Astrocyte (in vitro differentiated cells and primary cell): ENCODE measurements at regions not wholly inside any gene's neighbourhood (a gene's known extent, or its start where the extent isn't known, plus 50 kb on each side); places are given as distances from the start of the nearest gene placed in this dataset.

Experiments used
- DNase-seq: peaks from one replicate; pipeline ENCODE4 v3.0.0-alpha.2; 2010; ENCODE audit warnings: low read depth
- FAIRE-seq: peaks from 2 replicates; lab custom pipeline; 2011; peaks lifted over from hg19 to GRCh38; lab: Jason Lieb, UNC
- H2AFZ ChIP-seq: 2 replicates; pipeline ENCODE4 v1.6.0; 2012; ENCODE audit warnings: low read depth, low read length, inconsistent platforms
- H3K27ac ChIP-seq: 2 replicates; pipeline ENCODE4 v1.5.1; 2011; ENCODE audit warnings: low read depth, low read length, inconsistent platforms
- H3K27me3 ChIP-seq: 2 replicates; pipeline ENCODE4 v1.6.0; 2011; ENCODE audit warnings: low read length, inconsistent platforms; ENCODE audit not compliant: insufficient read depth
- H3K36me3 ChIP-seq: 2 replicates; pipeline ENCODE4 v1.5.1; 2011; ENCODE audit warnings: low read length, inconsistent platforms; ENCODE audit not compliant: insufficient read depth
- H3K4me1 ChIP-seq: 2 replicates; pipeline ENCODE4 v1.5.1; 2011; ENCODE audit warnings: low read length, inconsistent platforms; ENCODE audit not compliant: insufficient read depth
- H3K4me2 ChIP-seq: 2 replicates; pipeline ENCODE4 v1.6.0; 2012; ENCODE audit warnings: low read length, inconsistent platforms
- H3K4me3 ChIP-seq: 2 replicates; pipeline ENCODE4 v1.5.1; 2011; ENCODE audit warnings: low read depth, mild to moderate bottlenecking, low read length, inconsistent platforms; ENCODE audit not compliant: insufficient read depth
- H3K79me2 ChIP-seq: 2 replicates; pipeline ENCODE4 v1.6.0; 2012; ENCODE audit warnings: mild to moderate bottlenecking, low read length, inconsistent platforms; ENCODE audit not compliant: insufficient read depth
- H3K9ac ChIP-seq: 2 replicates; pipeline ENCODE4 v1.6.0; 2012; ENCODE audit warnings: mild to moderate bottlenecking, low read length, inconsistent platforms
- H3K9me3 ChIP-seq: 2 replicates; pipeline ENCODE4 v1.5.1; 2012; ENCODE audit warnings: low read depth, mild to moderate bottlenecking, low read length, inconsistent platforms; ENCODE audit not compliant: insufficient read depth
- H4K20me1 ChIP-seq: 2 replicates; pipeline ENCODE4 v1.6.0; 2012; ENCODE audit warnings: low read length, inconsistent platforms; ENCODE audit not compliant: insufficient read depth
- H3K27ac Mint-ChIP-seq: one replicate; pipeline ENCODE4 v1.8.0; 2021; ENCODE audit warnings: mild to moderate bottlenecking, mixed read lengths; ENCODE audit not compliant: unreplicated experiment
- H3K27me3 Mint-ChIP-seq: one replicate; pipeline ENCODE4 v1.8.0; 2021; ENCODE audit warnings: low read depth, mixed read lengths; ENCODE audit not compliant: unreplicated experiment
- H3K36me3 Mint-ChIP-seq: one replicate; pipeline ENCODE4 v1.8.0; 2021; ENCODE audit warnings: low read depth, mixed read lengths; ENCODE audit not compliant: unreplicated experiment
- H3K4me1 Mint-ChIP-seq: one replicate; pipeline ENCODE4 v1.8.0; 2021; ENCODE audit warnings: low read depth, mixed read lengths; ENCODE audit not compliant: unreplicated experiment
- H3K4me3 Mint-ChIP-seq: one replicate; pipeline ENCODE4 v1.8.0; 2021; ENCODE audit warnings: mild to moderate bottlenecking, moderate library complexity, mixed read lengths; ENCODE audit not compliant: unreplicated experiment
- H3K9me3 Mint-ChIP-seq: one replicate; pipeline ENCODE4 v1.8.0; 2021; ENCODE audit warnings: mild to moderate bottlenecking, mixed read lengths; ENCODE audit not compliant: unreplicated experiment
- EZH2 ChIP-seq: IDR thresholded peaks from 2 replicates; pipeline ENCODE4 v1.6.1; 2012; ENCODE audit warnings: mild to moderate bottlenecking, low read length, inconsistent platforms; ENCODE audit not compliant: insufficient read depth
- TF ChIP-seq, protein P1 (sequence below): IDR thresholded peaks from 2 replicates; pipeline ENCODE4 v1.5.1; 2011; ENCODE audit warnings: low read depth, mild to moderate bottlenecking, inconsistent platforms, low read length, moderate library complexity; ENCODE audit not compliant: insufficient read depth

GRCh38 chr11:90744169-90744568 is 521.3 kb upstream of the CHORDC1 start:
- no peak overlapping the region for H3K4me3 ChIP-seq
- Mint-ChIP-seq H3K4me1 (no peaks in the 10 kb centered on the region), H3K27me3 (no peaks in the 10 kb centered on the region), H3K36me3 (no peaks in the 10 kb centered on the region), H3K4me3 (no peak overlapping the region), H3K9me3 (peaks cover 4% of the 10 kb centered on the region), H3K27ac (no peak overlapping the region)
- no peak for FAIRE-seq
- no peaks in the 10 kb centered on the region for H4K20me1 ChIP-seq
- TF ChIP-seq, protein P1, sequence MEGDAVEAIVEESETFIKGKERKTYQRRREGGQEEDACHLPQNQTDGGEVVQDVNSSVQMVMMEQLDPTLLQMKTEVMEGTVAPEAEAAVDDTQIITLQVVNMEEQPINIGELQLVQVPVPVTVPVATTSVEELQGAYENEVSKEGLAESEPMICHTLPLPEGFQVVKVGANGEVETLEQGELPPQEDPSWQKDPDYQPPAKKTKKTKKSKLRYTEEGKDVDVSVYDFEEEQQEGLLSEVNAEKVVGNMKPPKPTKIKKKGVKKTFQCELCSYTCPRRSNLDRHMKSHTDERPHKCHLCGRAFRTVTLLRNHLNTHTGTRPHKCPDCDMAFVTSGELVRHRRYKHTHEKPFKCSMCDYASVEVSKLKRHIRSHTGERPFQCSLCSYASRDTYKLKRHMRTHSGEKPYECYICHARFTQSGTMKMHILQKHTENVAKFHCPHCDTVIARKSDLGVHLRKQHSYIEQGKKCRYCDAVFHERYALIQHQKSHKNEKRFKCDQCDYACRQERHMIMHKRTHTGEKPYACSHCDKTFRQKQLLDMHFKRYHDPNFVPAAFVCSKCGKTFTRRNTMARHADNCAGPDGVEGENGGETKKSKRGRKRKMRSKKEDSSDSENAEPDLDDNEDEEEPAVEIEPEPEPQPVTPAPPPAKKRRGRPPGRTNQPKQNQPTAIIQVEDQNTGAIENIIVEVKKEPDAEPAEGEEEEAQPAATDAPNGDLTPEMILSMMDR, result no peak
- TF ChIP-seq EZH2, result no peak
- no peak for DNase-seq
- H3K9me3 ChIP-seq, result no peaks in the 10 kb centered on the region
- no peaks in the 10 kb centered on the region for H3K36me3 ChIP-seq
- H3K9ac ChIP-seq, result no peak overlapping the region
- no peaks in the 10 kb centered on the region for H3K4me1 ChIP-seq
- H3K27ac ChIP-seq, result no peak overlapping the region
- H3K4me2 ChIP-seq, result no peak overlapping the region
- no peak overlapping the region for H2AFZ ChIP-seq
- H3K79me2 ChIP-seq, result no peaks in the 10 kb centered on the region
- no peaks in the 10 kb centered on the region for H3K27me3 ChIP-seq

DNA sequence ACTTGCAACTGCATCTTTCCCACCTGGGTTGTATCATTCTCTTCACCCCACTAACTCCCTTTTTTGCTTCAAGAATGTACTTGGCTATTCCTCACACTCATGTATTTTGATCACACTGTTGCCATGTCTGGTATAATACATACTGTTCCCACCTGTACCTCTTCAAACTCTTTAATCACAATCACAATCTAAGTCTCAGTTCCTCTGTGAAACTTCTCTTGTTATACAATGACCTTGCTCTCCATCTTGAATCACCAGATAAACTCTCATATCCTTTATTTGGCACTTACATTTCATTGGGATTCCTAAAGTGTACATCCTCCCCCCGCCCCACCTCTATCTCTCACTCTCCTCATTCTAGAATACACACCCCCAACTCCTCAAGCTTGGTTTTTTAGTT is 516.0 kb upstream of the CHORDC1 start:
- H3K27ac ChIP-seq, result no peak overlapping the region
- DNase-seq (no peak), FAIRE-seq (no peak)
- H3K4me3 ChIP-seq, result no peak overlapping the region
- Mint-ChIP-seq H3K9me3 (no peaks in the 10 kb centered on the region), H3K27ac (no peak overlapping the region), H3K4me1 (no peaks in the 10 kb centered on the region), H3K4me3 (no peak overlapping the region), H3K36me3 (no peaks in the 10 kb centered on the region), H3K27me3 (no peaks in the 10 kb centered on the region)
- no peak overlapping the region for H3K9ac ChIP-seq
- no peaks in the 10 kb centered on the region for H3K27me3 ChIP-seq
- H4K20me1 ChIP-seq, result no peaks in the 10 kb centered on the region
- no peaks in the 10 kb centered on the region for H3K4me1 ChIP-seq
- no peaks in the 10 kb centered on the region for H3K36me3 ChIP-seq
- TF ChIP-seq, protein P1, result no peak
- TF ChIP-seq EZH2, result no peak
- H2AFZ ChIP-seq, result no peak overlapping the region
- H3K4me2 ChIP-seq, result no peak overlapping the region
- no peaks in the 10 kb centered on the region for H3K79me2 ChIP-seq
- no peaks in the 10 kb centered on the region for H3K9me3 ChIP-seq

DNA sequence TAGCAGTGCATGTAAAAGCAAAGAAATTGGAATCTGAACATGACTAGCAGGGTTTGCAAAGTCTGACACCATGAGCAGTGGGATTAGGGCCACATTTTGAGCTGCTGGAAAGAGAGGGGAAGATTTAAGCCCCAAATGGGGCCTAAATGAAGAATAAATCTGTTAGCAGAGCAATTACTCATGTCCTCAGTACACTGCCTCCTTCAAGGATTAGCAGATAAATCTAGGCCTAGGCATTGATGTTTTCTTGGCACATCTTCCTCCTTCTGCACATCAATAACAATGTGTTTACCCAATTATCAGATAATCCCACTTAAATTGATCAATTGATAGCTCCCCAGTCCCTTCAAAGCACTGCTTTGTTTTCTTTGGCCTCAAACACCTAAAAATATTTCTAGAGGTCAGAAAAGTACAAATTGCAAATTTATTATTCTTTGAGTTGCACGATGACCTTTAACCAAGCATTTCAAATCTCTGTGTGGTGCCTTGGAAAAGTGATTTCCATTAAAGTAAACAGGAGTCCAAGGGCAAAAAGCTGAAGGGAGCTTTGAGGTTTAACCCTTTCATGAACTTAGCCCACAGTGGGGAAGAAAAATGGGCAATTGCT is 514.7 kb upstream of the CHORDC1 start:
- H3K79me2 ChIP-seq, result no peaks in the 10 kb centered on the region
- H3K27me3 ChIP-seq, result no peaks in the 10 kb centered on the region
- H3K9me3 Mint-ChIP-seq, result no peaks in the 10 kb centered on the region
- no peak overlapping the region for H3K27ac Mint-ChIP-seq
- H3K4me3 ChIP-seq, result no peak overlapping the region
- no peak overlapping the region for H3K4me3 Mint-ChIP-seq
- no peak overlapping the region for H3K4me2 ChIP-seq
- no peaks in the 10 kb centered on the region for H3K27me3 Mint-ChIP-seq
- H2AFZ ChIP-seq, result no peak overlapping the region
- no peaks in the 10 kb centered on the region for H3K36me3 Mint-ChIP-seq
- no peaks in the 10 kb centered on the region for H3K36me3 ChIP-seq
- no peaks in the 10 kb centered on the region for H3K4me1 Mint-ChIP-seq
- DNase-seq, result no peak
- H3K4me1 ChIP-seq, result no peaks in the 10 kb centered on the region
- no peak for TF ChIP-seq EZH2
- TF ChIP-seq, protein P1, result no peak
- no peak for FAIRE-seq
- no peak overlapping the region for H3K9ac ChIP-seq
- no peak overlapping the region for H3K27ac ChIP-seq
- H4K20me1 ChIP-seq, result no peaks in the 10 kb centered on the region
- H3K9me3 ChIP-seq, result no peaks in the 10 kb centered on the region
